HG03439 (cell line): ENCODE measurements at regions not wholly inside any gene's neighbourhood (a gene's known extent, or its start where the extent isn't known, plus 50 kb on each side); places are given as distances from the start of the nearest gene placed in this dataset.
"Not testable (repeated sequence)": the region's sequence is repeated elsewhere in the genome, so short reads cannot be mapped to it uniquely, and the experiment has no call there.

ENCODE experiments used
- ATAC-seq: cut with Tn5 transposase; IDR thresholded peaks from one replicate; pipeline ENCODE4 v1.9.1; 2021; ENCODE audit warnings: mild to moderate bottlenecking, moderate library complexity; ENCODE audit not compliant: unreplicated experiment

DNA sequence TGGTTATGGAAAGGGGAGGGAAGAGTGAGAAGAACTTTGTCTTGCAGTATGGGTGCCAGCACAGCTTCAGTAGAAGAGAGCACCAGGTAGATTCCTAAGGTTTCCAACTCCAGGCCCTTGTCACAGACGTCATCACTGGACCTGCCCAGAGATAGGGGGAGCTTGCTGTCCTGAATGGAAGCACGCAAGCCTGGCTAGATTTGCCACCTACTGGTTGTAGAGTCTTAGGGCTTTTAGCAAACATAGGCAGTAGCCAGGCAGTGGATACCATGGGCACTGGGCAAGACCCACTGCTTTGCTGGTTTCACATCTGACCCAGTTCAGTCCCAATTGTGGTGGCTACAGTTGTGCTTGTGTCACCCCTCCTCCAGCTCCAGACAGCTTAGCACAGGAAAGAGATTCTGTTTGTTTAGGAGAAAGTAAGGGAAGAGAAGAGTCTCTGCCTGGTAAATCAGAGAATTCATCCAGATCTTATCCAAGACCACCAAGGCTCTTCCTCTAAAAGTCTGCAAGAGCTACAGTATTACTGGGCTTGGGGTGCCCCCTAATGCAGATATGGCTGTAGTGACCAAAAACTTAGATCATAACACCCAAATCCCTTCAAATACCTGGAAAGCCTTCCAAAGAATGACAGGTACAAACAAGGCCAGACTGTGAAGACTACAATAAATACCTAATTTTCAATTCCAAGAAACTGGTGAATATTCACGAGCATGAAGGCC is 158.9 kb downstream of the HINT1 start:
- no peak for ATAC-seq

DNA sequence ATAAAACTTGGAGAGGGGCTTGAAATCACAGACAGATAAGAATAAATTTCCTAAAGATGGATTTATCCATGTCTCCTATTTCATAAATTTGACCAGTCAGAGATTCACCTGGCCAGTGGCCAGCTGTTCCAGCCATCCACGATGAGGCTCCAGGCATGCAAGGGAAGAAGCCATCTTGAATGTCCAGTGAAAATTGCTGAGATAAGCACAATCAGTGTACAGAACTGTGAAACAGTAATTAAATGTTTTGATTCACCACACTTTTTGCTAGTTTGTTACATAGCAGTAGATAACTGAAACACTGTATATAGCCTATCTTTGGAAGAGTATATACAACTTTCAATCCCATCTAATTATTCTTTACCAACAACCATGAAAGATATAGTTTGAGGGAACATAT is 163.5 kb downstream of the HINT1 start:
- no peak for ATAC-seq

DNA sequence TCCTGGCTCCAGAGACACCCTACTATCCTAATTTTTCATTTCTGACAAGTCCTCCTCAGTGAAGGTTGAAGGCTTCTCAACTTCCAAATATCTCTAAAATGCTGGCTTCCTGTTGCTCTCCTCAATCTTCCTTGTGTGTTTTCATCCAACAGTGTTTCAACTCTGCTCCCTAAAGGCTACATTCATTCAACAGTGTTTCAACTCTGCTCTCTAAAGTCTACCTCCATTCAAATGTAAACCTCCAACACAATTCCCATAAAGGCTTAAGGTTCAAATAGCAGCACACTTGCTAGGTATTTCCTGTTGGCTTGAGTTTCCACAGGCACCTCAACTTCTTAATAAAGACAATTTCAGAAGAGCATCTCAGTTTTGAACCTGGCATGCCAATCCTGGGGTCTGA is 164.8 kb downstream of the HINT1 start:
- ATAC-seq = no peak

DNA sequence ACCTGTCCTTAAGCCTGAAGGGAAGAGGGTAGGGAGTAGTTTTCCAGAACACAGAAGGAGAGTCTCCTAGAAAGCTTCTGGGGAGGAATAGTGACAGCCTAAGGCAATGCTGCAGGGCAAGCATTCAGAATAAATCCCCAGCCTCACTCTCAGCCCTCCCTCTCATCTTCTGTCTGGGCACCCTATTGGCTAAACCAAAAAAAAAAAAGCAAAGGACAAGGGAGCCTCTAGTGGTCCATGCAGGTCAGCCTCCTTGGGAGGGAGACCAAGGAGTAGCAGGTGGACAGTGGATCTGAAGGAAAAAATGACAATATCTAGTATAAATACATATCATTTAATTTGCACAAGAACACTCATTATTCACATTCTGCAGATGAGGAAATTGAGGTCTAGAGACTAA is 168.3 kb downstream of the HINT1 start:
- not testable (repeated sequence) for ATAC-seq

DNA sequence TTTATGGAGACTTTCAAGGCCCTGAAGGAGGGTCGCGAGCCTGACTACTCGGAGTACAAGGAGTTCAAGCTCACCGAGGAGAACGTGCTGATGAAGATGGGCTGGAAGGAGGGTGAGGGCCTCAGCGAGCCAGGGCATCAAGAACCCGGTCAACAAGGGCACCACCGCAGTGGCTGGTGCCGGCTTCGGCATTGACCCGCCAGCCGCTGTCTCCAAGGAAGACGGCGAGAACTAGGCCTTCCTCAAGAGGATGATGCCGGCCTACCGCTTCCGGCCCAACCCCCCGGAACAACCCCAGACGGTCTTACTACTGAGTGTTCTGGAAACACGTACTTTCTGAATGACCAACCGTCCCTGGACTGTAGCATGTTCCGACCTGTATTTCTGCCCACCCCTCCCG is 169.2 kb downstream of the HINT1 start:
- ATAC-seq = no peak

DNA sequence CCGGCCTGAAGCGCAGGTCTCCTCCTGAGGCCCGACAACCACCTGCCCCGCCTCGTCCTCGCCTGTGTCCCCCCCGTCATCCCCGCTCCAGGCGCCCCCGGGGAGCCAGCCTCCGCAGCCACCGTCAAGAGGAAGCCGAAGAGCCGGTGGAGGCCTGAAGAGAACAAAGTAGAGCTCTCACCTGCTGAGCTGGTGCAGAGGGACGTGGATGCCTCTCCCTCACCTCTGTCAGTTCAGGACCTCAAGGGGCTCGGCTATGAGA is 169.9 kb downstream of the HINT1 start:
- ATAC-seq = no peak

DNA sequence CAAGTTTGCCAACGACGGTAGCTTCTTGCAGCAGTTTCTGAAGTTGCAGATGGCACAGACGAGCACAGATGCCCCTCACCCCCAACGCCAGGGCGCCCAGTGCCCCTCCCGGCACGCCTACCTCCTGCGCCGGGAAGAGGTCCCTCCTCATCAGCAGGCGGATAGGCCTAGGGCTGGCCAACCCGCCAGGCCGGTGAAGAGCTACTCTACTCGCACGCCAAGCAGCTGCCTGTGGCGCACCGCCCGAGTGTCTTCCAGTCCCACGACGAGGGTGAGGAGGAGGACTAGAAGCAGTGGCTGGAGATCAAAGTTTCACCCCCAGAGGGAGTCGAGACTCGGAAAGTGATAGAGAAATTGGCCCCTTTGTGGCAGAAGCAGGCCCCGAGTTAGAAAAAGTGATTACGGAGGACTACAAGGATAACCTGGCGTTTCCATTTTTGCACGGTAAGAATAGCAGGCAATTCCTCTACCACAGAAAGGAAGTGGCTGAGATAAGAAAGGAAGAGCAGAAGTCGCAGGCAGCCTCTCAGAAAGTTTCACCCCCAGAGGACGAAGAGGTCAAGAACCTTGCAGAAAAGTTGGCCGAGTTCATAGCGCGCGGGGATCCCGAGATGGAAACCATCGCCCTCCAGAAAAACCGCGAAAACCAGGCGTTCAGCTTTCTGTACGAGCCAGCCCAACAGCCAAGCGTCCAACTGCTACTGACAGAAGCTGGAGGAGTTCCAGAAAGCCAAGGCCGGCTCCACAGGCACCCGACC is 170.4 kb downstream of the HINT1 start:
- ATAC-seq = no peak

DNA sequence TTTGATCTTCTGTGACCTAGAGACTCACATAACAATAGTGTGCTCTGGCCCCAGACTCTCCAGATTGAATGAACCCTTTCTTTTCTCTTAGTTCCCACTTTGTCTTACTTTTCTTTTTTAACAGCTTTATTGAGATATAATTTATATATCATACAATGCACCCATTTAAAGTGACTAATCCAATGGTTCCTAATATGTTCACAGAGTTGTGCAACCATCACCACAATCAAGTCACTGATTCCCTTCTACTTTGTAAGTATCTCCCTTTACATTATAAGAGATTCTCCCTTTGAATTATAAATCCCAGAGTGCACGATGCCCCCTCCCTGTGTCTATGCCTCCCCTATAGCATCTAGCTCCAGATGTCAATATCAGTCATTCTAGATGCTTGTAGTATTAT is 172.4 kb downstream of the HINT1 start:
- no peak for ATAC-seq

DNA sequence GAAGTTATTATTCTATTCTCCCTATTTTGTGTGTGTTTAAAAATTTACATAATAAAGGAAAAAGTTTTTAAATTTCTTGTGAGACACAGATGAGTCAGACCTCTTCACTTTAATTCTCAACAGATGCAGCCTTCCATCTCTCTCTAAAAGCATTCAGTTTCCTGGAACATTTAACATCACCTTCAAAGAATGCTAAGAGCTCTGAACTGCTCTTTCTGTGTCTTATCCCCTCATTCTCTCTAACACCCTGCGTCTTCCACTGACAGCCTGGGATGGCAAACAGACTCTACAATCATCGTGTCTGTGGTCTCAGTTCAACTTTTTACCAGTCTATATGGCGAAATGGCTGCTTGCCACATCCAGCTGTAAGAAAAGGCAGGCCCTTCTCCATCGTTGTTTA is 173.0 kb downstream of the HINT1 start:
- ATAC-seq = no peak

DNA sequence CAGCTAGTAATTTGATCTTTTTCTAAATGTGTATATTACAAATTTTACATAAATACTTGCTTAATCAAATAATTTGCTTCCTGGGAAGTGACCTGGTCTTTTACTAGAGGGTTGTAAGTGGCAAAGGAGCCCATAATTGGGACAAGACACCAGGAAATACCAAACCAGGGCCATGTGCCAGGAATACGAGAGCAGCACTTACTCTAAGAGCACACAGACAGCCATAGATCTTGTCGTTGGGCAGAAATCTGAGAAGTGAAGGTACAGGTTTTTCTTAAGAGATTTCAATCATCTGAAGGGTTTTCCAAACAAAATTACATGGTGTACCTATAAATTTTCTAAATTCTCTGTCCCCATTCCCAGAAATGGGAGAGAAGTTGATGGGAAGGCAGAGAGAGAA is 179.3 kb downstream of the HINT1 start:
- ATAC-seq = no peak

DNA sequence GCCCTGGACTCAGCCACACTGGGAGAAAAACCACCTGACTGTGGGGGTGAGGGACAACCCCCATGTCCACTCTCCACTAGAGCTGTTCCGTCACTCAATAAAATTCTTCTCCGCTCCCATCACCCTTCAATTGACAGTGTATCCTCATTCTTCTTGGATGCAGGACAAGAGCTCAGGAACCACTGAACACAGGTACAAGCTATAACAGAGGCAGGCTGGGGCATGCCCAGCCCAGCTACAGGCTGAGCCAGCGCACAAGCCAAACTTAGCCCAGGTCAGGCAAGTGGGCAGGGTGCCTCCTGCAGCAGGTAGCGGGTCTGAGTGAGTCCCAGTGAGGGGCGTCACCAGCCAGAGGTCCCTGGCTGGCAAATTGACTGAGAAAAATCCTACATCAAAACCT is 183.4 kb downstream of the HINT1 start:
- ATAC-seq = no peak

DNA sequence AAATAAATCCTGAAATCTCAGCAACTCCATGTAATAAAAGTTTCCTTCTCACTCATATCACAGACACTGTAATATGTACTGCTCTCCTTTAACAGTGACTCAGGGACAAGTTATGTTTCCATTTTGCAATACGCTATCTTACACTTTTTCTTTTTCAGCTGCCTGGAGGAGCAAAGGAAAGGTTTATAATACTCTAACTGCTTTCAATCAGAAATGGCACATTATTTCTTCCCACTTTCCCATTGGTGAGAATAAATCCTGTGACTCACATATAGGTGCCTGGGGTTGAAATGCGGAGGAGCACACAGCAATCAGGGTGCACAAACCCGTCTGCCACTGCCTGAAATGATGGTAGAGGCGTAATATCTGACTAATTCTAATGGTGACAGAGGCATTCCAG is 186.6 kb downstream of the HINT1 start:
- ATAC-seq = no peak

DNA sequence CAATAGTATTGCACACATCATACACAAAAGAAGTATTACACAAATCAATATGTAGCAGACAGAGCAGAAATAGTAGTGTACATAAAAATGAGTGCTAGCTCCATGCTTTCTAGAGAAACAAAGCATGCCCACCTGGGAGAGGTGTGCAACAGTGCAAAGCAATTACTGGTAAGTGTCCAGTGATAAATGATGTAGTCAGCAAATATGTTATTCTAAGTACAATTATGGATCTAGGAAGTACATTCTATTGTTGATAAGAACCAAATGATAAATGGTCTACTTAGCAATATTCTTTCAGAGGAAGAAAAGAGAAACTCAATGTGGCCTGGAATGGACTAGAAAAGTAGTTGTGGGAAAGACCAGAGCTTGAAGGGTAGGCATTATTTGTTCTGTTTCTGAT is 188.6 kb downstream of the HINT1 start:
- no peak for ATAC-seq

DNA sequence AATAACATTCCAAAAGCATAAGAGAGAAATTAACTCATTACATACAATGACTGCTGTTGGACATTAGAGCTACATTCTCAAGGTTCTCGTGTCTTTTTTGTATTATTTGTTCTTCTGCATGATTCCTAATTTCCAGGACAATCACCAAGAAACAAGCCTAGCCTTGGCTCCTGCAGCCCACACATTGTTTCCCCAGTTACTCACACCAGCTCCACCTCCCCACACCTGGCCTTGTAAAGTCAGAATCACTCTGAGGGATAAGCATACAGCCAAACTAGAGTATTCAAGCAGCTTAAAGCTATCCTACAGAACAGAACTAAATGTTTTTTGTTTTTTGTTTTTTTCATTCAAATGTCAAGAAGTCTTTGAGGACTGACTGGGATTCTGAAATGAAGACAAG is 189.2 kb downstream of the HINT1 start:
- no peak for ATAC-seq

DNA sequence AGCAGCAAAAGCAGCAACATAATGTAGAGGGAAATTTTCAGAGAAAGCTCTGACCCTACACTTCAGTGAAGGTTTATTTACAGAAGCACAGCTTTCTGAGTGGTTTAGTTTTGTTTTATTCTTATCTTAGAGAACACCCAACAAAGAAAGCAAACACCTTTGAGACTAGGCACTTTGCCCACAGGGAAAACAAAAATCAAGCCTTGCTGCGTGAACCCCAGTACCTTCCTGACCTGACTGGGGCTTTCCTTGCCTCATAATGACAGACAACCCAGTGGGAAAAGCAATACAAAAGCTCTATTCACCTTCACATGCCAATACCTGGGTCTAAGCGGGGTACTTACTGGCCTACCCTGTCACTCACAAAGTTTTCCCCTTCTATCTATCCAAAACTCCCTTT is 189.8 kb downstream of the HINT1 start:
- ATAC-seq = no peak

DNA sequence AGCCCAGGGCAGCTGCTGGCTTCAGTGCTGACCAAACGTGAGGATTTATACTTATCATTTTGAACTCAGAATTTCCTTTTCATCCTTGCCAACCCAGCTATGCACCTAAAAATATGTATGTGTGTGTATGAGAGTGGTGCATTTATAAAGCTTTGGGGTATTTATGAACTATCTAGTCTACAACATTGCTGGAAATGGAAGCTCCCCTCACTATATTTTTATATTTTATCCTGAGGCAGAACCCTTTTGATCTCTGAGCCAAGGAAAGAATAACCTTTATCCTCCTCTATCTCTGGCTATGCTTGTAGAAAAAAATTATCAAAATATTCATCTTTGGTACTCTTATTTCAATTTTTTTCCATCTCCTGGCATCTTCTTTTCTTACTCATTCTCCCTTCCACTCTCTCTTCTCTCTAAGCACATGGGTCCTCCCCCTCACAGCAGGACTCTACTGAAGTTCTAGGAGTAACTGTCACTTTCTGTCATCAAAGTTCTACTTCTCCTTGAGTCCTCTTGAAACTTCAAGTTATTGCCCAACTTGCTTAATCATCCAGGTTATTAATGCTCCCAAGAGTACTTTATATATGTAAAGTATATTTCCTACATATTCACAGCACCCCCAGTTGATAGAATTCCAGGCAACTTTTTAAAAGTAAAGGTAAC is 190.9 kb downstream of the HINT1 start:
- no peak for ATAC-seq

DNA sequence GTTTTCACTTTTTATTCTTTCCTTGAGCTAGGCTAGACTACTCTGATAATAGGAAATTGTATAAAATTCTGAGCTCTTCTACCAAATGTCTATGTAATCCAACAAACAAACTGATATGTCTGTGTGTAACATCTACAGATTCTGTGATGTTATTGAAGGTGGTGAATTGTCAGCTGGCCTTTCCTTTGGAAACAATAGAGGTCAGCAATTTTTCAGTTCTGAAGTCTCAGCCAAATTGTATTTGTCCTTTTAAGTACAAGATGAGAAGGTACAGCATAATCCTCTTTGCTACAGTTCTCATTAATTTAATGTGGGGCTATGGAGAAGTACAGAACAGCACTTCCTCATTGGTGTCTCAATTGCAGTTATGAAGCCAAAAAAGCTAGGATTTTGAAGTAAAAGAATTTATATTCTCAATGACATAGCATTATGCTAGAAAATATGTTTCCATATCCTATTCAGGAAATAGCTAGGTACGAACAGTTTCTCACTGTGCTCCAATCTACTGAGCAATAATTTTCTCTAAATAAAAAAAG is 198.0 kb downstream of the HINT1 start:
- no peak for ATAC-seq

DNA sequence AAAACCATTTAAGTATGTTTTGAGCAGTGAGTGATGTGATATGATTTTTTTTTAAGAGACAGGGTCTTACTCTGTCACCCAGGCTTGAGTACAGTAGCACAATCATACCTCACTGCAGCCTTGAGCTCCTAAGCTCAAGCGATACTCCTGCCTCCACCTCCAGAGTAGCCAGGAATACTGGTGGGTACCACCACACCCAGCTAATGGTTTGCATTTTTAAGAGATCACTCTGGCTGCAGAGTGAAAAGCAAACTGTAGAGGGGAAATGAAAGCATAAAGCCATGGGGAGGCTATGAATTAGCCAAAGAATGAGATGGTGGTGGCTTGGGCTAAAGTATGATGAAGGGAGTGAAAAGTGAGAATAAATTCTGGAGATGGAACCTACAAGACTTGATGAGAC is 199.1 kb downstream of the HINT1 start:
- ATAC-seq = no peak

DNA sequence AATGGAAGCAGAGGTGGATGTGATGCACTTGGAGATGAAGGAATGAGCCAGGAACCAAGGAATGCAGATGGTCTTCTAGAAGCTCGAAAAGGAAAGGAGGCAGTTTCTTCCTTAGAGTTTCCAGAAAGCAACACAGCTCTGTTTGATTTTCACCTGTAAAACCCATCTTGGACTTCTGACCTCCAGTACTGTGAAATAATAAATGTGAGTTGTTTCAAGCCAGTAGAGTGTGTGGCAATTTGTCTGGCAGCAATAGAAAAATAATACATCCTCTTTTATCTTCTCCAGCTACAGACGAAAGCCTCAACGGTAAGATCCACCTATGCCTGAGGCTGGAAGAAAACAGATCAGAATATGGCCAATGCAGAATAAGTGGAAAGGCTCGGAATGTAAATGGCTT is 199.7 kb downstream of the HINT1 start:
- no peak for ATAC-seq

DNA sequence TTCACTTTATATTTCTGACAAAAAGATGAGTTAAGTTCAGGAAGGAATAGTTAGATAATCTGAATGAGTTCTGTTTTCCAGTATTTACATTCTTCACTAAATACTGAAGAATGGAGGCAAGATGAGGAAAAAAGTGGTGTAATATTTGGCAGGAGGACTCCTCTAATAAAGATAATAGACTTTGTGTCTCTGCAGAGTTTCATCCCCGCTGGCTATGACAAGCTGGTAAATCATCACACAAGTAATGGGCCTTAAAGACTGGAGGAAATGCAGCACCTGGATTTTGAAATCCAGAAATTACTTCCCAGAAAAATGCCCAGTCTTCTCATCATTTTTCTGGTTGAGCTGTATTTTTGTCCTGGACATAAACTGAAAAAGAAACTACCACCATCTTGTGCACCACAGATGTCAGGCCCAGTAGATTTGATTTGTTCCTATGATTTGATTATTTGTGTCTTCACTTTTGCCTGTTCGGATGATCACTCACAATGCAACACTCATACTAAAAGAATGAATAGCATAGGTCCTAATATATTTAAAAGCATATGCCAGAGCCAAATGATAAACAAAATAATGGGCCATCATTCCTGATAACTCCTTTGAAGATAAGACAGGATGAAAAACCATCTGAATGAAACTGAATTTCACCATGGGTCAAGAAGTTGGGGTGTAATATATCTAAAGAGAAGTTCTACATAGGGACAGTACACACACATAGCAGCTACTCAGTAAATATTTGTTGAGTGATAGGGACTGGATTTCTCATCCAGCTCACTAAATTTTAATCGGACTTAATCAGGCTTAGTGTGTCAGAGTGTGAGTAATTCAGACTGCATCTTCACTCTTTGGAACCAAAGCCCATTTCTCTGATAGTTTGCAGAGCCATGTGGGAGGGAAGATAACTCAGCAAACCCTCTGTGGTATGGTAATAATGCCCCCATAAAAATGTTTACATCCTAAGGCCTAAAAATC is 200.5 kb downstream of the HINT1 start:
- ATAC-seq = no peak

DNA sequence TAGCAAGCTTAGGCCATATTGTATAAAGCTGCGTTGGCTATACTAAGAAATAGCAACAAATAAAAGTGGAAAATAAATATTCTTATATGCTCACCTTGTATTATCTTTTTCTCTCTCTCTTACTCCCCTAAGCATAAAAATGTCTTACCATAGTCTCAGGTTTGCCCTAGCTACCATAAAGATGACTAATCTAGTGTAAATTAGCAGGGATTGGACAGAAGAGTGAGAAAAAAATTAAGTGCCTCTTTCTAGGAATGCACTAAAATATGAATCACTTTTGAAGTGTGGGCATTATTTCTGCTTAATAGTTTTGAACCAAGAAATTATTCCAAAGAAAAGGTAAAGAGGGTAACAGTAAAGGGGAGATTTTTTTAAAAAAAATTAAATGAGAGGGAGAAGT is 201.3 kb downstream of the HINT1 start:
- ATAC-seq = no peak
